Cortex of kidney (tissue), 1 donor: ENCODE measurements at regions not wholly inside any gene's neighbourhood (a gene's known extent, or its start where the extent isn't known, plus 50 kb on each side); places are given as distances from the start of the nearest gene placed in this dataset.
A peak's percentile ranks its signal among the peaks of the same experiment; 100 is the strongest.
"Not testable (repeated sequence)": the region's sequence is repeated elsewhere in the genome, so short reads cannot be mapped to it uniquely, and the experiment has no call there.

ENCODE experiments used
- DNase-seq: peaks from one replicate; lab custom pipeline; 2025; lab: John Stamatoyannopoulos, UW

DNA sequence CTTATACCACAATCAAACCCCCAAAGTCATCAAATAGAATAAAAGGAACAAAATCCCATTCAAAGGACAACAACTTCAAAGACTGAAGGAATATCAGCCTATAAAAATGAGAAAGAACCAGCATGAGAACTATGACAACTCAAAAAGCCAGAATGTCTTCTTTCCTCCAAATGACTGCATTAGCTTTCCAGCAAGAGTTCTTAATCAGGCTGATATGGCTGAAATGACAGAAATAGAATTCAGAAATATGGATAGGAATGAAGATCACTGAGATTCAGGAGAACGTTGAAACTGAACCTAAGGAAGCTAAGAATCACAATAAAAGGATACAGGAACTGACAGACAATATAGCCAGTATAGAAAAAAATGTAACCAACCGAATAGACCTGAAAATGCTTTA, 109.5 kb downstream of the SINHCAF start:
- DNase-seq: no peak

DNA sequence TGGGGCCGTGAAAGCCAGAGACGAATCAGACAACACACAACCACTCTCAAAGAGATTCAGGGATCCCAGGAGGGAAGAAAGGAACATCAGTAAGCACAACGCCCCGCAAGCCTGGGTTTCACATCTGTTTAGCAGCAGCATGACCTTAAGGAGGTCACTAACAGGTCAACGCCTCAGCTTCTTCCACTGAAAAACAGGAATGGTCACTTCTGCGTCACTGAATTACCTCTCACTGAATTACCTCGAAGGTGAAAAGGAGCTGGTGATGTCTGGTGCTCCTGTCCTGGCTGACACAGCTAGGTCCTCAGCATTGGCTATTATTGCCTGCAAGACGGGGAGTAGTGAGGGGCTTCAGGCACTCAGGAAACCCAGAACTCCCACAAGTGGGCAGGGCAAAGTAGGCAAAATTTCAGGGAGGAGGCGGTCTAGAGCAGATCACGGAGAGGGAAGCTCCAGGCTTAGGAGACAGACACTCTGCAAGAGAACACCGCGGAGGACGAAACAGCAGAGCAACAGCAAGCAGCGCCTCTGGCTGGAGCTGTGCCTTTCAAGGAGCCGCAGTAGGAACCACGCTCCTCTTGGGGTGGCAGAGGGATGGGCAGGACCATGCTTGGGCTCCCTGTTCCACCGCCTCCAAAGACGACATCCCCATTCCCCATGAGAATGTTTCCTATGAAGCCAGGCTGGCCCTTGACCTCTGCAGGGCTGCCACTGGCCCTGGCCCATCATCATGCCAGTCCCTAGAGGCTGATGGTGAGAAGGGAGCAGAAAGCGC, 108.4 kb downstream of the SINHCAF start:
- DNase-seq: no peak

DNA sequence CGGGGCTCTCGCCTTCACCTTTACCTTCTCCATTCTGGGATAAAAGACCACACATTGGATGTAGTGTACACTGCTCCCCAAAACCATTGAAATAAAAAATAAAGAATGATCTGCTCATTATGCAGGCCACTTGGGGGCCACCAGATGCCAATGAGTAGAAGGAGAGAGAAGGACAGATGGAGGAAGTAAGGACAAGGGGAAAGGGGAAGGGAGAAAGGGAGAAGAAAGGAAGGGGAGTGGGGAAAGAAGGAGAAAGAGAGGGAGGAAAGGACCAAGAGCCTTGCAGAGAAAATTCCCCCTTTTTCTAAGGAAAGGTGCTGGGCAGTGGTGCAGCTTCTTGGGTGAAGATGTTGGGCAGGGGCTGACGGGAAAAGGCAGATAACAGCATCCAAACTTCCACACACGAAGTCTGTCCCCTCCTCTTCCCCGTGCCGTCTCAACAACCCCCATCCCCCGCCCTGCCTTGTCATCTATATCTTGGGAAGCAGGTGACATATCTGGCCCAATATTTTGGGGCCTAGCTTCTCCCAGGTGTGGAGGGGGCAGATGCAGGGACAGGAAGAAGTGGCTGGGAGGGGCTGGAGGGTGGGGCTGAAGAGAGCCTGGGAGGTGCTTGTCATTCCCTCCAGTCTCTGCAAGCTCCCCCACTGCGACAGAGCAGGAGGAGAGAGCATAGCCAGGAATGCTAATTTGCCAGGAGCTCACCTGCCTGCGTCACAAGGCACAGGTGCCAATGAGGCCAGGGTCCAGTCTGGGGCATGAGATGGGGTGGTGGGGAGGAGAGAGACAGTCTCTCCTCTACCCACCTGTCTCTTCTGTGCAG, 107.5 kb downstream of the SINHCAF start:
- no peak for DNase-seq

DNA sequence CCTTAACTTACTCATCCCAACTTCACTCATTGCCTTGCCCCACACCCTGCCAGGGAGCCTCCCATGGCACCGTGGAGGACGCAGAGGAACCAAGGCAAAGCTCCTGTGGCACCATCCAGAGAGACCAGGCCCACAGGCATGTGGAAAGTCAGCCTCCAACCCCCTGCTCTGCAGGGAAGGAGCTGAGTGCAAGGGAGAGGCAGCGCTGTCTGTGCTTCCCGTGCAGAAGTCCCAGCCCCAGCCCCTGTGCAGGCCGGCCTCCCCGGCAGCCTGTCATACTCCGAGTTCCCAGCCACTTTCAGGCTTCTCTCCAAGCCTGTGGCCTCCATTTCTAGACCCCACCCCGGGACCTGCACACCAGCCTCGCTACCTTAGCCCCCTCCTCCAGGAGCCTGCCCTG, 106.4 kb downstream of the SINHCAF start:
- no peak for DNase-seq

DNA sequence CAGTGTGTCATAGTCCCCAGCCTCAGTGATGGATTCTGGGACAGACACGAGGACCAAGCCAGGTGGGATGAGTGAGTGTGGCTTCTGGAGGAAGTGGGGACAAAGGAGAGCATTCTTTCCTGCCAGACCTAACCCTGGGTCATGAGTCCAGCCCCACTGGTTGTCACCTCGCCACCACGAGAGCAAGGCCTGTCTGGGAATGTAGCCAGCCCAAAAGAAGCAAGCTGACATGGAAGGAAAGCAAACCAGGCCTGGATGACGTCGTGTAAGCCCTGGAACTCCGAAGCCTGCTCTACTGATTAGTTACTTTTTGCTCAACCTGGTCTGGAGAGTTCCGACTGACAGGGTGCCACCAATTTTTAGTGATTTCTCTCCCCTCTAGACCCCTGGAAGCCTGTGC, 105.9 kb downstream of the SINHCAF start:
- DNase-seq: no peak

DNA sequence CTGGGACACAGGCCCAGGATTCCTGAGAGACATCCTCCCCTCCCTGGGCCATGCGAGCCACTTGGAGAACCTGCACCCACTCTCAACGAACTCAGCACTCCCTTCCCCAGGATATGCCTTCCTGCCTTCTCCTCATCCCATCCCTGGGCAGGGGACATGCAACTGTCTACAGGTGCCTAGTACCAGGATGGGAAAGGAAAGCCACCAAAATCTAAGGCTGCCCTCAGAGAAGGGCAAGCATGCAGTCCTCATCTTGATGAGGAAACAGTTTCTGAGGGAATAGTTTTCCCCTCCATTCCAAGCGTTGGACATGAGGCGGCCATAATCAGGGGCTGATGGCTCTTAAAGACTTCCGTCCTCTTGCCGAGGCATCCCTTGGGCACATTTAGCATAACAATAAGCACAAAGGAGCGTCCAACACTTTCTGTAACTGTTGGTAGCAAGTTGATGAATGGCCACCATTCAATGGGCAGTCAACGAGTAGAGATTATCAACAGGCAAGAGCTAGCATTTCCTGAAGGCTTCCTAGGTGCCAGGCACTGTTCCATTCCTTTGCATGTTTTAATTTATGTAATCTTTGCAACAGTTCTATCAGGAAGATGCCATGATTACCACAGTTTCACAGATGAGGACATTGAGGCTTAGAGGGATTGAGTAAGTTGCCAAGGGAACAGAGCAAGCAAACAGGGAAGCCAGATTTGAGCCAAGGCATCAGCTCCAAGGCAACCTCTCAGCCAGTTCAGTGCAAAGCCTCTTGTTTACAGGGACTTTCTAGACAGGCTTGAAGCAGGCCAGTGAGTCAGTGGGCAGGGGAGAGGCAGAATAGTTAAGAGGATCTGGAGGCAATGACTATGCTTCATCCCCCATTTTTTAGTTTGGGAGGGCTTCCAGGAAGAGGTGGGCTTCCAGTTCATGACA, 105.1 kb downstream of the SINHCAF start:
- DNase-seq: no peak

DNA sequence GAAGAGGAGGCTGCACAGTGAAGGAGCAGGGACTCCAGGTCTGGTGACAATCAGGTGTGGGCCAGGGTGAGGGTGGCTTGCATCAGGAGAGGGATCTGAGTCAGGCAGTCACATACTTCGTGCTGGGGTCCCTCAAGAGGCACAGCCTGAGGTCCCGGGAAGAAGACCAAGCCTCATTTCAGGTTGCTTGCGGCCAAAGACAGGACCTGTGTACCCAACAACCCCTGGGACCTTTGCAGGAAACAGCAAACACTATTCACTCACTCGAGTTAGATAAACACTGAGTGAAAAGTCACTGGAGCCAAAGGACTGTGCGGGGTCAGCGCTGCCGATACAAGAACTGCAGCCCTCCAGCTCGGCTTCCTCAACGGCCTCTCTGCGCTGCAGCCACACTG, 104.4 kb downstream of the SINHCAF start:
- no peak for DNase-seq

DNA sequence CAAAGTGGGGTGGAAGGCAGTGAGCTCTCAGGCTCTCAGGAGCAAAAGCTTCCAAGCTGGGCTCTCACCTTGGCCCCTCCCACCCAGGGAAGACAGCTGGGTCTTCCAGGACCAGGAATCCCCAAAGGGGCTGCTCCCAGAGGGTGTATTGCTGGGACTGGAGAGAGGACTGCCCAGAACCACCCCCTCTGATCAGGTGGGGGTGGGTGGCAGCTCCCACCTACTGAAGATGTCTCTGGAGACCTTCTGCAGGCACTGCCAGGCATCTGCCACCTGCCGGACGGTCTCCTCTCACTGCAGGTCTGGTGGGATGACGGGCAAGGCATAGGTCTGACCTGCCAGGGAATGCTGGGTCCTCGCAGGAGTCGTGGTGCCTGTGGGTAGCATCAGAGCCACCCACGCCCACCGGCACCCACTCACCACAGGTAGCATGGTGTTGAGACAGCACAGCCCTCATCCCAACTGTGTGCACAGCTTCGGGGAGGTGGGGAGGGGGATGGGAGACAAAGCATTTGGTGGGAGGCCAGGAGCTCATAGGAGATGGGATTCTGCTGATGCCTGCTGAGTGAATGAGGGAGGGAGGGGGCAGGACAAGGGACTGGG, 103.2 kb downstream of the SINHCAF start:
- no peak for DNase-seq

DNA sequence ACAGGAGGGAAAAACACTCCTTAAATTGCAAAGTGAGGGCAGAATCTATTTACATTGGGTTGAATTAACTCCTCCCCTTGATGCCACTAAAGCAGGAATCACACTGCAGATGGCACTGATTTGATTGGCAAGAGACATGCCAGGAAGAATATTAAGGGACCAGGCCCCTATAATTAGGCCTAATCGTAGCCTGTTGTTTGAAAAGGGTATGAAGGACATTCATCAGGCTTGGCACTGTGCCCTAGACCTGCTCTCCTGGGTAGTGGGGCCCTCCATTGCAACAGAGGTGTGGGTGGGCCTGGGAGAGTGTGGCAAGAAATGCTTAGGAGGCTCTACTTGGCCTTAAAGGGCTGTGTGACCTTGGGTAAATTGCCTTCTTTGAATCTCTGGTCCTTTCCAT, 102.3 kb downstream of the SINHCAF start:
- not testable (repeated sequence) for DNase-seq

DNA sequence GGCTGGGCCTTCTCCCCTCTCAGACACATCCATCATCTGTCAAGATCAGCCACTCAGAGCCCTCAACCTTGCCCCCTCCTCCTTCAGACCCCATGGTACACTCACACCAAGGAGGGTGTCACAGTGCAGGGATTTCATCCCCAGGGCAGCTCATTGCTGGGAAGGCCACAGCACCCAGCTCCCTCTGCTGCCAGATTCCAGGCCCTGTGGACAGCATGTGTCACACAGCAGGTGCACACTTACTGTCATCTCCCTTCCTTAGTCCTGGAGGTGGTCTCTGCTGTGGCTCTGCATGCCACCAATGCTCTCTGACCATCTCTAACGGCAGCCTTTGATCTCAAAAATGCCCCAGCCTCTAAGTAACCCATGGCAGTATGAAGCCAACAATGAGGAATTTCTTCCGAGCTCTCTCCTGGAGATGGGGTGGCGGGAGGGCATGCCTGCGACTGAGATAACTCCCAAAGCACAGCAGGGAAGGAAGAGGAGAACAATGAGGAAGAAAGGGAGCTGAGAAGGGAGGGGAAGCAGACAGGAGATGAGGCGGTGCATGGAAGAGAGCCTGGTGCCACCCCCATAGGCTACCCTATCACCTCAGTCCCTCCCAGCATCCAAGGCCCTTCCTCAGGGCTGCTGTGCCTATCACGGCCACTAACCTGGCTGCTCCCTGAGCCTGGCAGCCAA, 101.0 kb downstream of the SINHCAF start:
- DNase-seq: no peak

DNA sequence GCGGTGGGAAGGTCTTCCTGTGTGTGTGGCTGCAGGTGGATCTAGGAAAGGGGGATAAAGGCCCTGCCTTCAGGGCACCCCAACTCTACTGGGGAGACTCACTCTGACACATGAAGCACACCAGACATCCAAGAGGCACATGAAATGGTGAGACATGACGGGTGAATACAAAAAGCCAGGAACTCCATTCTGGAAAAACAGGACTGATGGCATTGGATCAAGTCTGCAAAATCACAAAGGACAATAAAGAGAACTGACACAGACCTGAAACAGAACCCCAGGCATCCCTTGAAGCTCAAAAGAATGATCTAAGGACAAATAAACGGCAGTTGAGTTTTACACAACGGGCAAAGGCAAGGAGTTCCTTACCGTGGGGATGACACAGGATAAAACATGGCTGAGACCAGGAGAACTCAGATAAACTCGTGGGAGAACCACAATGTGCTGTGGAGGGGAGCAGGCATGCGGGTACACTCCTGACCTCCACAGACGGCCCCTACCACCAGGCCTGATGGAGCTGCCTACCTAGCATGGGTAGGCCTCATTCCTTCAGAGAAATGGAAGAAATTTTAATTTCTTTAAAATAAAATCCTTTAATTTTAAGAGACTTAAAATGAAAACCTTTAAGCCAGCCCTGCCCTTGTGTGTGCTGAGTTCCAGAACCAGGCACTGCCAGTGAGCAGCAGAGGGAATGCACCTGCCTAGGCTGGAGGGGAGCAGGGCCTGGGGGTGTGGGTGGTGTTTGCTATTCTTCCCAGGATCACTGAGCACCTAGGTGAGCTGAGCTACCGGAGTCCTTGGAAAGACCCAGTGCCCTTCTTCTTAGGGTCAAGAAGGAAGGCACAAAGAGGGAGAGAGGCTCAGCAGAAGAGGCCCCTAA, 100.1 kb downstream of the SINHCAF start:
- DNase-seq: no peak

DNA sequence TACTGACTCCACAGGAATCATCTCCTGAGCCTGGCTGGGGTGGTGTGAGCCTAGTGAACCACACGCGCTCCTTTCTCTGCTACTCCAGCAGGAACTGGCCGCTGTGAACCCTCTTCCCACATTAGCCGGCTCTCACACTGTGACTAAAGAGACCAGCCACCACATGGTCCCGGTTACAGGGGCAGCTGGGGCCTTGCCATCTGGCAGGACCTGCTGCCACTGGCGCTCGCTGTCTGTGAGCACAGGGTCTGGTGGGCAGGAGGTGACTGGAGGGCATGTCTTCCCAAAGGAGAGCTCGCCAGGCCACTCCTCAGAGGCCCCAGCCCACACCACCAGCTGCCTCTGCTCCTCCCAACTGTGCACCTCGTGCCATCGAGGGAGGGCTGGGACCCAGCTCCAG, 99.3 kb downstream of the SINHCAF start:
- DNase-seq: no peak

DNA sequence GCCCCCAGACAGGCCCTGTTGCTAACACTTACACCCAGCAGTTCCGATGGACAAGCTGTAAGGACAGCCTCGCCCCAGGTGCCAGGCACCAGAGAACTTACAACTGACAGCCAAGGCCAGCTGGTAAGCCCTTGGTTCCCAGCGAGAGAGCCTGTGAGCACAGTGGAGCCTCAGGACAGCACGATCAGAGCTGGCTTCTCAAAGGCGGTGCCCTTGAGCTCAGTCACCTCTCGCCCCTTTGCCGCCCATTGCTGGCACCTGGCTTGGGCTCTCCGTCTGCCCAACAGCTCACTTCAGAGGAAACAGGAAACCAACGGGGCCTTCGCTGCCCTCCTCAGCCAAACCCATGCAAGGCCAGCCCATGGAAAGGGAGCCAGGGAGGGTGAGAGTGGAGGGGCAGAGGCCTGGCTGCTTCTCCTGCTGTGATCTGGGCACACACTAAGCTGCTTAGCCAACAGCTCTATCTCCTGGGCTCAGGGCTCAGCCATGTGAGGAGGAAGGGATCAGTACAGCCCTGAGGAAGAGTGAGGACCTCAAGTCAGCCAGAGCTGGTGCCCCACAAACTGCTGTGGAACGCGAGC, 98.5 kb downstream of the SINHCAF start:
- no peak for DNase-seq

DNA sequence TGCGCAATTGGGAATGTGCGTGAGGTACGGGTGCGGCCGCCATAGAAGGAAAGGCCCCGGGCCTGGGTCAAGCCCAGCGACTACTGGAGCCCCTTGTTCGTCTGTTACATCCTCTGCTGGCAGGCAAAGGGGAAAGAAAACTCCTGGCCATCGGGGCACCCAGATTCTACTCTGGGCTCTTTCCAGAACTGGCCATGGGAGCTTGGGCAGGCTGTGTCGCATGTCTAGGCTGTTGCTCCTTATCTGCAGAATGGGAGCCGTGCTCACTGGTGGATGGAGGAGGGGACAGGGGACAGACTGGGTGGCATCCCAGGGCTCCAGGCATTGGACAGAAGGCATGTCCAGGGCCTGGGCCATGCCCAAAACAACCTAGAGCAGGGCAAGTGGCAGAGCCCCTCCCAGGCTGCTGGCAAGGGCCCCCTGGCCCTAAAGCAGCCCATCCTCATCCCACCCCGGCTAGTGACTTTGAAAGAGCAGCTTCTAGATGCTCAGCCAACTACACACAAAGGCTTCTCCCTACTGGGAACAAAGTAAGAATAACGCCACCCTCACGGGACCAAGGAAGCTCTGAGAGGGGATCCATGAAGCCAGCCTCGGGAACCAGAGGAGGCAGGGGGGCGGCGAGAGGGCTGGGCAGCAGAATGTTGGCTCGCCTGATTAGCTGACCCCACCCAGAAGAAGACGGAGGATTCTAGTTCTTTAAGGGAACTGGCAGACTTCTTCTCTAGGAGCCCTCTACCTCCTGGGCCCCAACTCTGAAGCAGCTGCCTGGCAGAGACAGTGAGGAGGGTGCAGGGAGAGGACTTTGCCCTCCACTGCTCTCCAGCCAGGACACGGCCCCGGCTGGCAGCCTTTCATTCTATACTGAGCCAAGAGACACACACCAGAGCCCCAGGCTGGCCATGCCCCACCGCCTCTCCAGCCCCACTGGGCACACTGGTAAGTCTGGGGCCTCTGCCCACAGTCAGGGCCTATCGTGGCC, 96.8 kb downstream of the SINHCAF start:
- peak; percentile 10 for DNase-seq

DNA sequence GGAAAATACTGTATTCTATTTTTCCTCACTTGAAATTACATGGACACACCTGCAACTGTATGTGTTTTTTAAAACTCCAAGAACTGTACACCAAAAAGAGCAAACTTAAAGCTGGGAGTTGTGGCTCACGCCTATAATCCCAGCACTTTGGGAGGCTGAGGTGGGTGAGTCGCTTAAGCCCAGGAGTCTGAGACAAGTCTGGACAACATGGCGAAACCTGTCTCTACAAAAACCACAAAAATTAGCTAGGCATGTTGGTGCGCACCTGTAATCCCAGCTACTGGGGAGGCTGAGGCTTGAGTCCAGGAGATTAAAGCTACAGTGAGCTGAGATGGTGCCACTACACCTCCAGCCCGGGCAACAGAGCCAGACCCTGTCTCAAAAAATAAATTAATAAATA, 95.9 kb downstream of the SINHCAF start:
- no peak for DNase-seq
